ENCODE measurements at regions not wholly inside any gene's neighbourhood (a gene's known extent, or its start where the extent isn't known, plus 50 kb on each side); places are given as distances from the start of the nearest gene placed in this dataset.

GRCh38 chr1:198929111-198929604 lies 290.3 kb downstream of the PTPRC start:
- Mint-ChIP-seq H3K4me3 (no peak overlapping the region), H3K9me3 (no peaks in the 10 kb centered on the region), H3K36me3 (no peaks in the 10 kb centered on the region), H3K27ac (no peak overlapping the region), H3K4me1 (peaks cover 7% of the 10 kb centered on the region)
- DNase-seq (ENCODE audit: low spot score in 2 of 2), result no peak
- no peak for ATAC-seq

GRCh38 chr1:198929961-198930599 lies 291.2 kb downstream of the PTPRC start:
- H3K36me3 Mint-ChIP-seq, result no peaks in the 10 kb centered on the region
- ATAC-seq (peak; percentile 55), DNase-seq (ENCODE audit: low spot score in 2 of 2) (no peak)
- peaks cover 7% of the 10 kb centered on the region for H3K4me1 Mint-ChIP-seq
- H3K27ac Mint-ChIP-seq, result no peak overlapping the region
- H3K9me3 Mint-ChIP-seq, result no peaks in the 10 kb centered on the region
- peak overlapping the region; percentile 24 for H3K4me3 Mint-ChIP-seq

- Mint-ChIP-seq H3K36me3 (no peaks in the 10 kb centered on the region), H3K4me1 (peaks cover 7% of the 10 kb centered on the region), H3K9me3 (no peaks in the 10 kb centered on the region), H3K4me3 (no peak overlapping the region), H3K27ac (no peak overlapping the region)
- ATAC-seq, result no peak
- no peak for DNase-seq (ENCODE audit: low spot score in 2 of 2)
Measured at GRCh38 chr1:198932351-198932991, 293.6 kb downstream of the PTPRC start.

GRCh38 chr1:198933515-198934222 lies 294.8 kb downstream of the PTPRC start:
- no peaks in the 10 kb centered on the region for H3K36me3 Mint-ChIP-seq
- no peak overlapping the region for H3K27ac Mint-ChIP-seq
- H3K4me3 Mint-ChIP-seq, result no peak overlapping the region
- DNase-seq (ENCODE audit: low spot score in 2 of 2) (no peak), ATAC-seq (no peak)
- H3K4me1 Mint-ChIP-seq, result peaks cover 7% of the 10 kb centered on the region
- H3K9me3 Mint-ChIP-seq, result no peaks in the 10 kb centered on the region

GRCh38 chr1:198934426-198934825 lies 295.6 kb downstream of the PTPRC start:
- Mint-ChIP-seq H3K4me3 (no peak overlapping the region), H3K9me3 (no peaks in the 10 kb centered on the region), H3K36me3 (no peaks in the 10 kb centered on the region), H3K27ac (no peak overlapping the region), H3K4me1 (peaks cover 3% of the 10 kb centered on the region)
- DNase-seq (ENCODE audit: low spot score in 2 of 2) (no peak), ATAC-seq (no peak)

- peak in 1 of 2 donors; percentile 5 for DNase-seq (ENCODE audit: low spot score in 2 of 2)
Measured at GRCh38 chr1:198934901-198935305, 296.1 kb downstream of the PTPRC start.

GRCh38 chr1:198935306-198935921 lies 296.6 kb downstream of the PTPRC start:
- H3K36me3 Mint-ChIP-seq, result no peaks in the 10 kb centered on the region
- H3K4me1 Mint-ChIP-seq, result no peaks in the 10 kb centered on the region
- no peak overlapping the region for H3K4me3 Mint-ChIP-seq
- no peak overlapping the region for H3K27ac Mint-ChIP-seq
- DNase-seq (ENCODE audit: low spot score in 2 of 2) (peak in 1 of 2 donors; percentile 56), ATAC-seq (peak; percentile 33)
- no peaks in the 10 kb centered on the region for H3K9me3 Mint-ChIP-seq

More at GRCh38 chr1:198934901-198935305, 296.1 kb downstream of the PTPRC start:
- H3K4me3 Mint-ChIP-seq, result no peak overlapping the region
- H3K9me3 Mint-ChIP-seq, result no peaks in the 10 kb centered on the region
- no peaks in the 10 kb centered on the region for H3K4me1 Mint-ChIP-seq
- peak; percentile 25 for ATAC-seq
- H3K36me3 Mint-ChIP-seq, result no peaks in the 10 kb centered on the region
- no peak overlapping the region for H3K27ac Mint-ChIP-seq

DNA sequence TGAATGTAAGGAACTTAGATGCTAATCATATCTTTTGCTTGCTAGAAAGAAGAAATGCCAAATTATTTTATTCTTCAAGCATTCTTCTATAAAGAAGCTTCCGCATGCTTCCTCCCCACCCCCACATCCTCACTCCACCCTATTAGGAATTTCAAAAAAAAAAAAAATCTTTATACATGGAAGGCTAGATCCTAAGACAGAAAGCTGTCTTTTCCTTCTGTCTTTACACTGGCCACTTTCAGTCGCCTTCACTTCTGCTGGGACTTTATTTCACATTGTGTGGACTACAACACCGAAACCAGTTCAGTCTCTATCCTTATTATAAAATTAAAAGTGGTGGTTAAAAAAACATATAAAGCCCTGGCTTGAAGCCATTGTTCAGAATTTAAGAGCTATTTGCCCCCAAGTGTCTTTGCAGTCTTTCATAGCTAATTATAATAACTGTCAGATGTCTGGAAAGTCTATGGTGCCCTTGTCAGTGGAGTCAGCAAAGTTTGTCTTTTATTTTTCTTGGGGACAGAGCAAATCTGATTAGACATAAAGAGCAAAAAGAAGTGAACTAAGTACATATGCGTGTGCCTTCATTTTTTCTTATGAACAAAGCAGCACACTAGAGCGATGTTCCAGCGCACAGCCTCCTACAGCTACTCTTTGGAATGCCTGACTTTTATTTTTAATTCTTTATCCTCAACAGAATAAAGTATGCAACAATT lies 297.7 kb downstream of the PTPRC start:
- Mint-ChIP-seq H3K9me3 (no peaks in the 10 kb centered on the region), H3K27ac (peak overlapping the region; percentile 30), H3K36me3 (no peaks in the 10 kb centered on the region), H3K4me3 (no peak overlapping the region), H3K4me1 (no peaks in the 10 kb centered on the region)
- DNase-seq (ENCODE audit: low spot score in 2 of 2), result no peak
- ATAC-seq, result no peak

- peak; percentile 5 to 63 for DNase-seq (ENCODE audit: low spot score in 2 of 2)
- Mint-ChIP-seq H3K4me1 (no peaks in the 10 kb centered on the region), H3K4me3 (no peak overlapping the region), H3K36me3 (no peaks in the 10 kb centered on the region), H3K27ac (peak overlapping the region; percentile 30), H3K9me3 (no peaks in the 10 kb centered on the region)
- peak; percentile 97 for ATAC-seq
Measured at GRCh38 chr1:198937231-198938031, 298.6 kb downstream of the PTPRC start.

- no peaks in the 10 kb centered on the region for H3K4me1 Mint-ChIP-seq
- no peak overlapping the region for H3K4me3 Mint-ChIP-seq
- ATAC-seq, result no peak
- no peaks in the 10 kb centered on the region for H3K9me3 Mint-ChIP-seq
- no peak overlapping the region for H3K27ac Mint-ChIP-seq
- no peak for DNase-seq (ENCODE audit: low spot score in 2 of 2)
- no peaks in the 10 kb centered on the region for H3K36me3 Mint-ChIP-seq
Measured at GRCh38 chr1:198939286-198939685, 300.4 kb downstream of the PTPRC start.

- H3K27ac Mint-ChIP-seq, result no peak overlapping the region
- H3K4me3 Mint-ChIP-seq, result no peak overlapping the region
- no peaks in the 10 kb centered on the region for H3K9me3 Mint-ChIP-seq
- ATAC-seq (no peak), DNase-seq (ENCODE audit: low spot score in 2 of 2) (no peak)
- no peaks in the 10 kb centered on the region for H3K36me3 Mint-ChIP-seq
- H3K4me1 Mint-ChIP-seq, result no peaks in the 10 kb centered on the region
Measured at GRCh38 chr1:198939956-198940355, 301.1 kb downstream of the PTPRC start.

DNA sequence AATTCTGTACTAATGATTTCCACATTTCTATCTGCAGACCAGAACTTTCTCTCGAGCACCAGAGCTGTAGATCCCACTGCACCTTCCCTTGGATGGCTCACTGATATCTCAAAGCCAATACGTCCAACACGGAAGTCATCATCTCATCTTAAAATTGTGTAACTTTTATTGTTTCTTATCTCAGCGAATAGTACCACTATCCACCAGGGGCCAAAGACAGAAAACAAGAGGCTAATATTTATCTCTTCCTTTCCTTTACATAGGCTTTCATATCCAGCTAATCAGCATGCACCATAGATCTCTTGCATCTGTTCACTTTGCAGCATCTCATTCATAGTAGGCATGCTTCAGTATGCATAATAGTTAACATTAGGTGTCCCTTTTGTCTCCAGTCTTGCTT lies 303.6 kb downstream of the PTPRC start:
- no peaks in the 10 kb centered on the region for H3K4me1 Mint-ChIP-seq
- no peak for DNase-seq (ENCODE audit: low spot score in 2 of 2)
- no peak overlapping the region for H3K27ac Mint-ChIP-seq

DNA sequence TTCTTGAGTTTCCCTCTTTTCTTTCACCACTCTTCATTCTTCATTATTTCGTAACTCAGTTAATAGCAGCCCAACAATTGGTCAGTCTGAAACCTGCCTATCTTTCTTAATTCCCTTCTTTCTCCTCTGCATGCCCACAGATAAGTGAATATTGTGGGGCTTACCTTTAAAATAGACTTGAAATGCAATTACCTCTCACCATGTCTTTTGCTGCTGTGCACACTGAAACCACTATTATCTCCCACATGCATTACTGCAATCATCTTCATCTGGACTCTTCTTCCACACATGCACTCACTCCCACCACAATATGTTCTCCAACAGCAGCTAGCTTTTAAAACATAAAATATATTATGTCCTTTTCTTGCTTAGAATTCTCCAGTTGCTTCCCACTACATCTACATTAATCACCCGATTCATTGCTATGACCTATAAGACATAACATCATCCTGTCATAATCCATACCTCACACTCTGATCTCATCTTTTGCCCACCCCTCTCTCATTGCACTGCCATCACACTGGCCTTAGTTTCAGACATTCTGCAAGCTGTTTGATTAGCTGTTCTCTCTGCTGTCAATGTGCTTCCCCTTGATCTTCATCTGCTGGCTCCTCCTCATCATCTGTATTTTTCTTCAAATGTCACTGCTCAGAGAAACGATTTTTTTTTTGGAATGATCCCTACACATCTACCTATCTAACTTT lies 304.8 kb downstream of the PTPRC start:
- no peak overlapping the region for H3K4me3 Mint-ChIP-seq
- no peaks in the 10 kb centered on the region for H3K36me3 Mint-ChIP-seq
- no peaks in the 10 kb centered on the region for H3K9me3 Mint-ChIP-seq
- DNase-seq (ENCODE audit: low spot score in 2 of 2), result no peak
- no peaks in the 10 kb centered on the region for H3K4me1 Mint-ChIP-seq
- no peak for ATAC-seq
- no peak overlapping the region for H3K27ac Mint-ChIP-seq

More for the DNA sequence above, 303.6 kb downstream of the PTPRC start:
- Mint-ChIP-seq H3K9me3 (no peaks in the 10 kb centered on the region), H3K4me3 (no peak overlapping the region), H3K36me3 (no peaks in the 10 kb centered on the region)
- ATAC-seq, result no peak

DNA sequence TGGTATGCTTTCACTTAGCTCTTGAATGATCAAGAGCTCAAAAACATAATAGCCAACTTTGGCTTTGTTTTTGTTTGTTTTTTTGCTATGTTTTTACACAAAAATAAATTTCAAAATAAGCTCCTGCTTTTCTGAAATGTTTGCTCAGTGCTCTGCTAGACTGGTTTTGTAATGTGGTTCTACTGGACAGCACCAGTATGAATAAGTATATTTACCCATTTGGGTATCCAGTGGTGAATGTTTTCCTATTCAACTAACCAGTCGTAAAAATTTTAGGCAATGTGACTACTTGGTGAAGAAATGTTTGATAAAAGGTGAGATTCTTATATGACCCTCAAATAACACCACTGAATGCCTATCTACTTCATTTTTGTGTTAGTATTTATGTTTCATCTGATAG lies 308.6 kb downstream of the PTPRC start:
- H3K4me3 Mint-ChIP-seq, result no peak overlapping the region
- H3K36me3 Mint-ChIP-seq, result no peaks in the 10 kb centered on the region
- ATAC-seq, result no peak
- H3K4me1 Mint-ChIP-seq, result no peaks in the 10 kb centered on the region
- H3K9me3 Mint-ChIP-seq, result no peaks in the 10 kb centered on the region
- no peak for DNase-seq (ENCODE audit: low spot score in 2 of 2)
- H3K27ac Mint-ChIP-seq, result no peak overlapping the region

Data from stimulated activated effector memory CD8-positive, alpha-beta T cell treated with anti-CD3 and anti-CD28 coated beads, Interleukin-12 subunit alpha, Interleukin-12 subunit beta, amount 100 ng/mL, for 72 hours (primary cell).